ENCODE measurements at regions not wholly inside any gene's neighbourhood (a gene's known extent, or its start where the extent isn't known, plus 50 kb on each side); places are given as distances from the start of the nearest gene placed in this dataset.

- intact Hi-C loops (cut with micrococcal nuclease), result no loop called here
- no peaks in the 10 kb centered on the region for H3K4me1 Mint-ChIP-seq
- 93% methylated on average over 2 of the region's 2 CpGs for WGBS (ENCODE audit: insufficient coverage)
These were observed 1554.7 kb upstream of the TENM3 start for GRCh38 chr4:180688480-180688879.

GRCh38 chr4:180694875-180695274, 1548.3 kb upstream of the TENM3 start:
- no peak overlapping the region for H3K4me2 ChIP-seq (replicated peaks; ENCODE audit: extremely low read depth, low read length, poor library complexity, severe bottlenecking)
- no peaks in the 10 kb centered on the region for H3K27me3 Mint-ChIP-seq (ENCODE audit: low read depth in 3 of 3)
- no peak overlapping the region for H3K27ac Mint-ChIP-seq
- H3K79me2 ChIP-seq (ENCODE audit: insufficient read depth, low read length), result no peaks in the 10 kb centered on the region
- no peak overlapping the region for H3K9ac ChIP-seq (ENCODE audit: insufficient read depth, low read length, poor library complexity, severe bottlenecking)
- TF ChIP-seq CTCF (IDR thresholded peaks at IDR 0.05), result no peak
- no peak for DNase-seq
- no CpG with 5 or more reads among the region's 1 CpG for WGBS (ENCODE audit: insufficient coverage)
- H3K36me3 Mint-ChIP-seq, result no peaks in the 10 kb centered on the region
- H3K36me3 ChIP-seq (replicated peaks in 1 of 2; ENCODE audit: control insufficient read depth in 1 of 2, insufficient read depth in 2 of 2, low read length in 2 of 2), result no peaks in the 10 kb centered on the region
- H2AFZ ChIP-seq (ENCODE audit: insufficient read depth, low read depth, low read length, poor library complexity, severe bottlenecking), result no peak overlapping the region
- no peaks in the 10 kb centered on the region for H3K4me1 Mint-ChIP-seq
- H3K27me3 ChIP-seq (ENCODE audit: control insufficient read depth in 2 of 2, insufficient read depth in 2 of 2, low read length in 2 of 2), result no peaks in the 10 kb centered on the region
- intact Hi-C loops (cut with micrococcal nuclease), result no loop called here
- H3K4me3 ChIP-seq (replicated peaks in 1 of 3; ENCODE audit: low read depth in 2 of 3, low read length in 3 of 3), result no peak overlapping the region
- no peaks in the 10 kb centered on the region for H3K4me1 ChIP-seq (ENCODE audit: control insufficient read depth in 1 of 2, insufficient read depth in 2 of 2, low read length in 2 of 2)
- no peak overlapping the region for H3K4me3 Mint-ChIP-seq
- no peak overlapping the region for H3K27ac ChIP-seq (ENCODE audit: low read depth in 1 of 2, low read length in 2 of 2)
- no peaks in the 10 kb centered on the region for H4K20me1 ChIP-seq (ENCODE audit: insufficient read depth, low read length)
- H3K9me3 ChIP-seq (replicated peaks in 1 of 2; ENCODE audit: control insufficient read depth in 1 of 2, insufficient read depth in 1 of 2, low read length in 2 of 2), result peaks cover 0 to 10% of the 10 kb centered on the region in 2 donors
- H3K9me3 Mint-ChIP-seq, result peaks cover 0 to 12% (median 3%) of the 10 kb centered on the region in 7 donors

More at GRCh38 chr4:180688480-180688879, 1554.7 kb upstream of the TENM3 start:
- Histone ChIP-seq H3K27me3 (ENCODE audit: control insufficient read depth in 2 of 2, insufficient read depth in 2 of 2, low read length in 2 of 2) (no peaks in the 10 kb centered on the region), H3K9me3 (replicated peaks in 1 of 2; ENCODE audit: control insufficient read depth in 1 of 2, insufficient read depth in 1 of 2, low read length in 2 of 2) (peaks cover 0 to 7% of the 10 kb centered on the region in 2 donors), H3K4me2 (replicated peaks; ENCODE audit: extremely low read depth, low read length, poor library complexity, severe bottlenecking) (no peak overlapping the region), H3K36me3 (replicated peaks in 1 of 2; ENCODE audit: control insufficient read depth in 1 of 2, insufficient read depth in 2 of 2, low read length in 2 of 2) (no peaks in the 10 kb centered on the region), H2AFZ (ENCODE audit: insufficient read depth, low read depth, low read length, poor library complexity, severe bottlenecking) (no peak overlapping the region), H4K20me1 (ENCODE audit: insufficient read depth, low read length) (no peaks in the 10 kb centered on the region), H3K4me3 (replicated peaks in 1 of 3; ENCODE audit: low read depth in 2 of 3, low read length in 3 of 3) (no peak overlapping the region), H3K27ac (ENCODE audit: low read depth in 1 of 2, low read length in 2 of 2) (no peak overlapping the region), H3K9ac (ENCODE audit: insufficient read depth, low read length, poor library complexity, severe bottlenecking) (no peak overlapping the region), H3K79me2 (ENCODE audit: insufficient read depth, low read length) (no peaks in the 10 kb centered on the region), H3K4me1 (ENCODE audit: control insufficient read depth in 1 of 2, insufficient read depth in 2 of 2, low read length in 2 of 2) (no peaks in the 10 kb centered on the region)
- TF ChIP-seq CTCF (IDR thresholded peaks at IDR 0.05), result no peak
- H3K4me3 Mint-ChIP-seq, result no peak overlapping the region
- H3K27ac Mint-ChIP-seq, result no peak overlapping the region
- peaks cover 0 to 2% (median 0%) of the 10 kb centered on the region in 3 donors for H3K27me3 Mint-ChIP-seq (ENCODE audit: low read depth in 3 of 3)
- DNase-seq, result no peak
- H3K9me3 Mint-ChIP-seq, result peaks cover 0 to 4% (median 0%) of the 10 kb centered on the region in 7 donors
- H3K36me3 Mint-ChIP-seq, result no peaks in the 10 kb centered on the region

Measured in CD14-positive monocyte (primary cell).